ENCODE measurements at regions not wholly inside any gene's neighbourhood (a gene's known extent, or its start where the extent isn't known, plus 50 kb on each side); places are given as distances from the start of the nearest gene placed in this dataset.

DNA sequence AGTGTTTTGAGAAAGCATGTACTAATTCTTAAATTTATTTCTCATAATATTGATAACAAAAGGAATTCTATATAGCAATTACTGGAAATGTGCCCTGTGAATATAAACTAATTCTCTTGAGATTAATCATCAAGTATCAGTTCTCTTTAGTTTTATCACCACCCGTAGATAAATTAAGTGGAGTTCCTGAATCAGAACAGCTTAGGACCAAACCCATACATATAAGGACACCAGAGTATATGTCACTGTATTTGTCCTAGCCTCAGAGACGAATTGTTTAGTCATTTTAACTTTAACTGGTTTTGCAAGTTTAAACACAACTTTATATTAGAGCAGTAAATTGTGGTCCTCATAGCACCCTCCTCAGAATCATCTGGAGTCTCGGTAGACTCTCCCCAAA, 572.0 kb downstream of the UTRN start:
- H3K27me3 ChIP-seq (ENCODE audit: control insufficient read depth in 1 of 2, insufficient read depth in 2 of 2, low read length in 2 of 2) = no peaks in the 10 kb centered on the region
- H3K36me3 ChIP-seq (ENCODE audit: insufficient read depth, low read length) = no peaks in the 10 kb centered on the region
- no peaks in the 10 kb centered on the region for H3K9me3 ChIP-seq (ENCODE audit: low read length)
- no peaks in the 10 kb centered on the region for H3K4me1 ChIP-seq (ENCODE audit: insufficient read depth, low read length)
- no peak overlapping the region for H3K4me3 ChIP-seq (ENCODE audit: low read depth in 1 of 2, low read length in 2 of 2)
- no peak overlapping the region for H3K9ac ChIP-seq (ENCODE audit: low read length)
- no peak overlapping the region for H3K27ac ChIP-seq (ENCODE audit: low read depth, low read length)

DNA sequence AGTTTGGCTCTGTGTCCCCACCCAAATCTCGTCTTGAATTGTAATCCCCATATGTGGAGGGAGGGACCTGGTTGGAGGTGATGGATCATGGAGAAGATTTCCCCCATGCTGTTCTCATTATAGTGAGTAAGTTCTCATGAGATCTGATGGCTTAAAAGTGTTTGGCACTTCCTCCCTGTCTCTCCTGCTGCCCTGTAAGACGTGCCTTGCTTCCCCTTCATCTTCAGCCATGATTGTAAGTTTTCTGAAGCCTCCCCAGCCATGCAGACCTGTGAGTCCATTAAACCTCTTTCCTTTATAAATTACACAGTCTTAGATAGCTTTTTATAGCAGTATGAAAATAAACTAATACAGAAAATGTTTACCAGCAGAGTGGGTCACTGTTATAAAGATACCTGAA, 577.6 kb downstream of the UTRN start:
- Histone ChIP-seq H3K27ac (ENCODE audit: low read depth, low read length) (no peak overlapping the region), H3K9me3 (ENCODE audit: low read length) (no peaks in the 10 kb centered on the region), H3K4me3 (ENCODE audit: low read depth in 1 of 2, low read length in 2 of 2) (no peak overlapping the region), H3K36me3 (ENCODE audit: insufficient read depth, low read length) (no peaks in the 10 kb centered on the region), H3K27me3 (ENCODE audit: control insufficient read depth in 1 of 2, insufficient read depth in 2 of 2, low read length in 2 of 2) (no peaks in the 10 kb centered on the region), H3K9ac (ENCODE audit: low read length) (no peak overlapping the region), H3K4me1 (ENCODE audit: insufficient read depth, low read length) (no peaks in the 10 kb centered on the region)

DNA sequence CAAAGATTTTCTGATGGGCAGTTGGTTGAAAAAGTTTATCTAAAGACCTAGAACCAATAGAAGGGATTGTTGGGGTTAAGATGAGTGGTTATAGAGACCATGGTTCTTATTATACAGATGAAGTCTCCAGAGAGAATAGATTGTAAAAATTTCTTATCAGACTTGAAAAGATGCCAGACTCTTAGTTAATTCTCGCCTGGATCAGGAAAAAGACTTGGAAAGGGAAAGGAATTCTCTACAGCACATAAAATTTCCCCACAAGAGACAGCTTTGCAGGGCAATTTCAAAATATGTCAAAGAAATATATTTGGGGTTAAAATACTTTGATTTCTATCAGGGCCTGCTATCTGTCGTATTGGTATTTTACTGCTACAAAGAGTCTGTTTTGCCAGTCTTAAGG, 582.6 kb downstream of the UTRN start:
- H3K36me3 ChIP-seq (ENCODE audit: insufficient read depth, low read length) = no peaks in the 10 kb centered on the region
- H3K27ac ChIP-seq (ENCODE audit: low read depth, low read length) = no peak overlapping the region
- no peaks in the 10 kb centered on the region for H3K4me1 ChIP-seq (ENCODE audit: insufficient read depth, low read length)
- no peak overlapping the region for H3K4me3 ChIP-seq (ENCODE audit: low read depth in 1 of 2, low read length in 2 of 2)
- H3K27me3 ChIP-seq (ENCODE audit: control insufficient read depth in 1 of 2, insufficient read depth in 2 of 2, low read length in 2 of 2) = no peaks in the 10 kb centered on the region
- H3K9ac ChIP-seq (ENCODE audit: low read length) = no peak overlapping the region
- no peaks in the 10 kb centered on the region for H3K9me3 ChIP-seq (ENCODE audit: low read length)

DNA sequence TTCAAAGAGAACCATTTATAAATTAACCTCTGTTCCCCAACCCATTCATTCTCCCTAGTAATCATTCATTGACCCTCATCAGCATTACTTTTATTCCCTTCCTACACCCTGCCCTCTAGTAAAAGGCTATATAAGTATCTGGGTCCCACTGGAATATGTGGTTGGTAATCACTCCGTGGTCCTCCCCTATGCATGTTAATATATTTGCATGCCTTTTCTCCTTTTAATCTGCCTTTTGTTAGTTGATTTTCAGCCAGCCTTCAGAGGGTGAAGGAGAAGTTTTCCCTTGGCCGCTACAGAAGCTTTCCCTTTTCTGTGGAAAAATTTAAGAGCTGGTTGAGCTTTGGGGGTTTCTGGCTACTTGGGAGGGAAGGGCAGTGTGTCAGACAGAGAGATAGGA, 585.6 kb downstream of the UTRN start:
- Histone ChIP-seq H3K9ac (ENCODE audit: low read length) (no peak overlapping the region), H3K36me3 (ENCODE audit: insufficient read depth, low read length) (no peaks in the 10 kb centered on the region), H3K9me3 (ENCODE audit: low read length) (no peaks in the 10 kb centered on the region), H3K27ac (ENCODE audit: low read depth, low read length) (no peak overlapping the region), H3K4me1 (ENCODE audit: insufficient read depth, low read length) (no peaks in the 10 kb centered on the region), H3K4me3 (ENCODE audit: low read depth in 1 of 2, low read length in 2 of 2) (no peak overlapping the region), H3K27me3 (ENCODE audit: control insufficient read depth in 1 of 2, insufficient read depth in 2 of 2, low read length in 2 of 2) (no peaks in the 10 kb centered on the region)

DNA sequence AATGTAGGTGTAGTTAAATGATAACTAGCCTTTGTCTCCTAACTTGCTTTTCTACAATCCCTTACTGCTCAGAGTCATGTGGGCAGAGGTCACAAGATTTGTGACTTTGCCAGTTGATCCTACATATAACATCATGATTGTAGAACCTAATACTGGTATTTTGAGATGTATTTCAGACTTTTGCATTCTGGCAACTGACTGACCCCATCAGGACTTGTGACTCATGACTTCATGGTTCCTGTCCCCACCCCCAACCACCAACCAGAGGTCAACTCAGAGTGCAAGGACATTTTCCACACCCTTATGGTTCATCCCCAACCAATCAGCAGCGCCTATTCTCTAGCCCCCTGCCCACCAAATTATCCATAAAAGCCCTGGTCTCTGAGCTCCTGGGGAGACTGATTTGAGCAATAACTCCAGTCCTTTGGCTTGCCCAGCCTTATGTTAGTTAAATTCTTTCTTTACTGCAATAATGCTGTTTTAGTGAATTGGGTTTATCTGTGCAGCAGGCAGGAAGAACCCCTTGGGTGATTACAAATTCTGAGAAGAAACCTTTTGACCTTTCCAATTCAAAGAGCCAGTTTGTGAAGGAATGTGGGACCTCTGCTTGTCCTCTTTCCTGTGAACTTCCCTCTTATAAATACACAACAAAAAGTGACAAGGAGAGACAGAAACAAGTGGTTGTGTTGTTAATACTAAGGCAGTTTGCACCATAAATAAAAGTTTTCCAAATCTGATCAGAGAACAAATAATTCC, 588.7 kb downstream of the UTRN start:
- Histone ChIP-seq H3K4me1 (ENCODE audit: insufficient read depth, low read length) (peaks cover 1% of the 10 kb centered on the region), H3K27ac (ENCODE audit: low read depth, low read length) (no peak overlapping the region), H3K9me3 (ENCODE audit: low read length) (no peaks in the 10 kb centered on the region), H3K27me3 (ENCODE audit: control insufficient read depth in 1 of 2, insufficient read depth in 2 of 2, low read length in 2 of 2) (no peaks in the 10 kb centered on the region), H3K36me3 (ENCODE audit: insufficient read depth, low read length) (no peaks in the 10 kb centered on the region), H3K9ac (ENCODE audit: low read length) (no peak overlapping the region), H3K4me3 (ENCODE audit: low read depth in 1 of 2, low read length in 2 of 2) (no peak overlapping the region)

DNA sequence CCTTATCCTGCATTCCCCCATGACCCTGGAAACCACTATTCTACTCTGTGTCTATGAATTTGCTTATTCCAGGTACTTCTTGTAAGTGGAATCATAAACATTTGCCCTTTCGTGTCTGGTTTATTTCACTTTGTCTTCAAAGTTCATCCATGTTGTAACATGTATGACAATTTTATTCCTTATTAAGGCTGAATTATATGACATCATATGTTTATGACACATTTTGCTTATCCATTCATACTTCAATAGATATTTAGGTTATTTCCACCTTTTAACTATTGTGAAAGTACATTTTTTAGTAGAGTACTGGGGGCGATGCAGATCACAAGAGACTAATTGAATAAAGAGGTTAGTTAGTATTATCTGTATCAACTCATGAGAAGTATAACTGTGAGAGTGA, 591.6 kb downstream of the UTRN start:
- Histone ChIP-seq H3K4me1 (ENCODE audit: insufficient read depth, low read length) (peaks cover 6% of the 10 kb centered on the region), H3K27ac (ENCODE audit: low read depth, low read length) (no peak overlapping the region), H3K4me3 (ENCODE audit: low read depth in 1 of 2, low read length in 2 of 2) (no peak overlapping the region), H3K9me3 (ENCODE audit: low read length) (no peaks in the 10 kb centered on the region), H3K9ac (ENCODE audit: low read length) (no peak overlapping the region), H3K27me3 (ENCODE audit: control insufficient read depth in 1 of 2, insufficient read depth in 2 of 2, low read length in 2 of 2) (no peaks in the 10 kb centered on the region), H3K36me3 (ENCODE audit: insufficient read depth, low read length) (no peaks in the 10 kb centered on the region)

DNA sequence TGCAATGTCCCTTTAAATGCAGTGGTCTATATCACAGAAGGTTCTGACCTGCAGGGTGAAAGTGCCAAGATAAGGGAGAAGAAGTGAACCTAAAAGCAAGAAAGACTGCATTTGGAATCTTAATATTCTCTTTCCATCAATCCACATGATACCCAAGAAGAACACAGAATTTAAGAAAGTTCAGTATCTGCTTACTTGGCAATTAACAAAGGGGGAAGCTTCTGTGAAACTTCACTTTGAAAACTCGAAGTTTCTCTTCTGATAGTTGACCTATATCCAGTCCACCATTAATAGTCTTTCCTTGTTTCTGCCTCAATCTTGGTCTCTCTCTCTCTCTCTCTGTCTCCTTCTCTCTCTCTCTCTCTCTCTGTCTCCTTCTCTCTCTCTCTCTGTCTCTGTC, 592.0 kb downstream of the UTRN start:
- Histone ChIP-seq H3K27ac (ENCODE audit: low read depth, low read length) (no peak overlapping the region), H3K9ac (ENCODE audit: low read length) (no peak overlapping the region), H3K27me3 (ENCODE audit: control insufficient read depth in 1 of 2, insufficient read depth in 2 of 2, low read length in 2 of 2) (no peaks in the 10 kb centered on the region), H3K4me1 (ENCODE audit: insufficient read depth, low read length) (peaks cover 6% of the 10 kb centered on the region), H3K4me3 (ENCODE audit: low read depth in 1 of 2, low read length in 2 of 2) (no peak overlapping the region), H3K36me3 (ENCODE audit: insufficient read depth, low read length) (no peaks in the 10 kb centered on the region), H3K9me3 (ENCODE audit: low read length) (no peaks in the 10 kb centered on the region)

DNA sequence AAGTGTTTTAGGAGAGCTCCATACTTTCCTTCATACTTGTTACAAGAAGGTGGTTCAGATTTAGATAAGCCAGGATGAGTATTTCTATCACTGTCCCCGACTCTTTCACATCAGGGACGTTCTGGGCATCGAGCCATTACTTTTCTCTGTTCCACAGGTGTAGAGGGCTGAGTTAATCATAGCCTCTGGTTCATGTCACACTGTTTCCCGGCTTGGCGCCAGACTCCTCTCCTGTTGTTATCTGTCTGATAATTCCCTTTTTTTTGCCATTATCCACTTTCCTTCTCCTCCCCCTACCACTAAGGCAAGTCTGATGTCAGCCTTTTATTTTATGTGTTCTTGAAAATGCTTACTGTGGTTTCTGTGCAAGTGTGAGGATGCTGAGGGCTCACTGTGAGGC, 593.4 kb downstream of the UTRN start:
- Histone ChIP-seq H3K4me3 (ENCODE audit: low read depth in 1 of 2, low read length in 2 of 2) (no peak overlapping the region), H3K4me1 (ENCODE audit: insufficient read depth, low read length) (peaks cover 6% of the 10 kb centered on the region), H3K27me3 (ENCODE audit: control insufficient read depth in 1 of 2, insufficient read depth in 2 of 2, low read length in 2 of 2) (no peaks in the 10 kb centered on the region), H3K27ac (ENCODE audit: low read depth, low read length) (no peak overlapping the region), H3K9ac (ENCODE audit: low read length) (no peak overlapping the region), H3K36me3 (ENCODE audit: insufficient read depth, low read length) (no peaks in the 10 kb centered on the region), H3K9me3 (ENCODE audit: low read length) (no peaks in the 10 kb centered on the region)

DNA sequence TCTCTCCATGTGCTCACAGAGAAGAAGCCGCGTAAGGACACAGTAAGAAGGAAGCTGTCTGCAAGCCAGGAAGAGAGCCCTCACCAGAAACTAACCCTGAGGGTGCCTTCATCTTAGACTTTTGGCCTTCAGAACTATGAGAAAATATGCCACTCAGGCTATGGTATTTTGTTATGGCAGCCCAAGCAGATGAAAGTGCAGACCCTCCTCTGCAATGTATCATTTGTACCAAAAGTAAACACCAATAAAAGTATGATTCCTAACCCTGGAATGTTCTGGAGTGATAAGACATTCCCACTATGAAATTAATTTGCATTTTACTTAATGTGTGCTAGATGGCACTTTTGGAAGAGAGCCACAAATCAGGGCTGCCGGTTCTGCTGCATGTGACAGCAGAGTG, 594.3 kb downstream of the UTRN start:
- no peaks in the 10 kb centered on the region for H3K27me3 ChIP-seq (ENCODE audit: control insufficient read depth in 1 of 2, insufficient read depth in 2 of 2, low read length in 2 of 2)
- no peaks in the 10 kb centered on the region for H3K9me3 ChIP-seq (ENCODE audit: low read length)
- no peaks in the 10 kb centered on the region for H3K36me3 ChIP-seq (ENCODE audit: insufficient read depth, low read length)
- no peak overlapping the region for H3K4me3 ChIP-seq (ENCODE audit: low read depth in 1 of 2, low read length in 2 of 2)
- no peak overlapping the region for H3K27ac ChIP-seq (ENCODE audit: low read depth, low read length)
- no peak overlapping the region for H3K9ac ChIP-seq (ENCODE audit: low read length)
- H3K4me1 ChIP-seq (ENCODE audit: insufficient read depth, low read length) = peaks cover 6% of the 10 kb centered on the region

DNA sequence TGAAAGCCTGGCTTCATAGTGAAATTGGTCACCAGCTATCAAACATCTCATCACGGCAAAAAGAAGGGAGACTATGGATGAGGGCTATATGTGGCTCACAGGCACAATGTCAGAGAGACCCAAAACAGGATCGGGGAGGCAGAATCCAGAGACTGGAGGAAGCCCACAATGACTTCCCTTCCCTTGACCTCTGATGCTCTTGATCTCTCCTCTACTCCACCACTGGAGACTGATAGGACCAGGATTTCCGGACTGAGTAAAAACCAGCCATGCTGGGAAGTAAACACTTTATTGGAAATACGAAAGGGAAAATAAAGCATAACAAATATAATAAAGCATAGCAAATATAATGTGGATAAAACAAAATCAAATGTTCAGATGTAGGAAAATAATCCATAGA, 597.3 kb downstream of the UTRN start:
- Histone ChIP-seq H3K27ac (ENCODE audit: low read depth, low read length) (no peak overlapping the region), H3K27me3 (ENCODE audit: control insufficient read depth in 1 of 2, insufficient read depth in 2 of 2, low read length in 2 of 2) (no peaks in the 10 kb centered on the region), H3K36me3 (ENCODE audit: insufficient read depth, low read length) (no peaks in the 10 kb centered on the region), H3K9me3 (ENCODE audit: low read length) (no peaks in the 10 kb centered on the region), H3K9ac (ENCODE audit: low read length) (no peak overlapping the region), H3K4me3 (ENCODE audit: low read depth in 1 of 2, low read length in 2 of 2) (no peak overlapping the region), H3K4me1 (ENCODE audit: insufficient read depth, low read length) (peaks cover 6% of the 10 kb centered on the region)

DNA sequence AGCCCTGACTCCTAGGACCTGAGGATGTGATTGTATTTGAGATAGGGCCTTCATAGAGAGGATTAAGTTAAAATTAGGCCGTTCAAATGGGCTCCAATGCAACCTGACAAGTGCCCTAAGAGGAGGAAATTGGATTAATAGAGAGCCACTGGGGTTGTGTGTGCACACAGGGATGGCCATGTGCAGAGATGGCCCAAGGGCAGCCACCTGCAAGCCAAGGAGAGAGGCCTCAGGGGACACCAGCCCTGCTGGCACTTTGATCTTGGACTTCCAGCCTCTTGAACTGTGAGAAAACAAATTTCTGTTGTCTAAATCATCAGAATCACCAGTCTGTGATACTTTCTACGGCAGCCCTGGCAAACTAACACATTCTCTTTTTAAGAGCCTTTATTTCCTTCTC, 598.8 kb downstream of the UTRN start:
- H3K9me3 ChIP-seq (ENCODE audit: low read length) = no peaks in the 10 kb centered on the region
- H3K27ac ChIP-seq (ENCODE audit: low read depth, low read length) = no peak overlapping the region
- no peaks in the 10 kb centered on the region for H3K36me3 ChIP-seq (ENCODE audit: insufficient read depth, low read length)
- no peaks in the 10 kb centered on the region for H3K27me3 ChIP-seq (ENCODE audit: control insufficient read depth in 1 of 2, insufficient read depth in 2 of 2, low read length in 2 of 2)
- H3K4me1 ChIP-seq (ENCODE audit: insufficient read depth, low read length) = peaks cover 4% of the 10 kb centered on the region
- no peak overlapping the region for H3K4me3 ChIP-seq (ENCODE audit: low read depth in 1 of 2, low read length in 2 of 2)
- H3K9ac ChIP-seq (ENCODE audit: low read length) = no peak overlapping the region

DNA sequence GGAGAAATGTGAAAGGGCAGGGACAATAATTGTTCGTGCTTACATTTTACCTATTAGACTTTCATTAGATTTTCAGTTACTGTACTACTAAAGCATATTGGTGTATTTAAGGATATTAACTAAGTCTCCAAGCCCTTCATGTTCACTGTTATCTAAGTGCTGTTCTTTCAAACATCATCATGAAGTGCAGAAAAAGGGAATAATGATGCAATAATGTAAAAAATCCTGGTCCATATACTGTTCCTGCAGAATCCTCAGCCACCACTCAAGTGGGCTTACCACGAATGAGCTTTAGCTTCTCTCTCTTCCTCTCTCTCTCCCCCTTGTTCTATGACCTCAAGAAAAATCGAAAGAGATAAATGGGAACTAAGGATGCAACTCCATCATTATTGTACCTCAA, 600.7 kb downstream of the UTRN start:
- no peaks in the 10 kb centered on the region for H3K36me3 ChIP-seq (ENCODE audit: insufficient read depth, low read length)
- no peak overlapping the region for H3K27ac ChIP-seq (ENCODE audit: low read depth, low read length)
- H3K27me3 ChIP-seq (ENCODE audit: control insufficient read depth in 1 of 2, insufficient read depth in 2 of 2, low read length in 2 of 2) = no peaks in the 10 kb centered on the region
- no peaks in the 10 kb centered on the region for H3K4me1 ChIP-seq (ENCODE audit: insufficient read depth, low read length)
- H3K9me3 ChIP-seq (ENCODE audit: low read length) = no peaks in the 10 kb centered on the region
- H3K4me3 ChIP-seq (ENCODE audit: low read depth in 1 of 2, low read length in 2 of 2) = no peak overlapping the region
- no peak overlapping the region for H3K9ac ChIP-seq (ENCODE audit: low read length)
